ENCODE measurements at regions not wholly inside any gene's neighbourhood (a gene's known extent, or its start where the extent isn't known, plus 50 kb on each side); places are given as distances from the start of the nearest gene placed in this dataset.

GRCh38 chr13:112254061-112254818, 121.9 kb upstream of the SPACA7 start:
- Histone ChIP-seq H3K9me3 (peaks cover 0 to 4% of the 10 kb centered on the region in 2 donors), H3K36me3 (no peaks in the 10 kb centered on the region), H3K4me3 (no peak overlapping the region), H3K4me1 (no peaks in the 10 kb centered on the region), H3K27me3 (peaks cover 0 to 39% of the 10 kb centered on the region in 2 donors), H3K27ac (no peak overlapping the region)
- intact Hi-C loops (cut with DNase I; ENCODE audit: low total_unique reads): no loop called here
- TF ChIP-seq CTCF (IDR thresholded peaks at IDR 0.05): no peak
- TF ChIP-seq POLR2A (IDR thresholded peaks at IDR 0.05): no peak
- no peak for TF ChIP-seq POLR2AphosphoS5 (IDR thresholded peaks at IDR 0.05)
- no peak for DNase-seq (ENCODE audit: low spot score in 2 of 2)

- H3K27me3 ChIP-seq: peaks cover 0 to 39% of the 10 kb centered on the region in 2 donors
- TF ChIP-seq POLR2A (IDR thresholded peaks at IDR 0.05): no peak
- no peak for TF ChIP-seq POLR2AphosphoS5 (IDR thresholded peaks at IDR 0.05)
- TF ChIP-seq CTCF (IDR thresholded peaks at IDR 0.05): no peak
- intact Hi-C loops (cut with DNase I; ENCODE audit: low total_unique reads): no loop called here
- H3K4me3 ChIP-seq: no peak overlapping the region
- no peak overlapping the region for H3K27ac ChIP-seq
- peaks cover 0 to 4% of the 10 kb centered on the region in 2 donors for H3K9me3 ChIP-seq
- no peaks in the 10 kb centered on the region for H3K36me3 ChIP-seq
- no peak for DNase-seq (ENCODE audit: low spot score in 2 of 2)
- no peaks in the 10 kb centered on the region for H3K4me1 ChIP-seq
These were observed 121.3 kb upstream of the SPACA7 start for GRCh38 chr13:112254900-112255299.

GRCh38 chr13:112255550-112256120, 120.5 kb upstream of the SPACA7 start:
- H3K4me1 ChIP-seq: no peaks in the 10 kb centered on the region
- no peaks in the 10 kb centered on the region for H3K36me3 ChIP-seq
- DNase-seq (ENCODE audit: low spot score in 2 of 2): no peak
- intact Hi-C loops (cut with DNase I; ENCODE audit: low total_unique reads): no loop called here
- no peak overlapping the region for H3K4me3 ChIP-seq
- no peak overlapping the region for H3K27ac ChIP-seq
- no peak for TF ChIP-seq POLR2AphosphoS5 (IDR thresholded peaks at IDR 0.05)
- peaks cover 0 to 4% of the 10 kb centered on the region in 2 donors for H3K9me3 ChIP-seq
- H3K27me3 ChIP-seq: peaks cover 0 to 35% of the 10 kb centered on the region in 2 donors

- TF ChIP-seq POLR2A (IDR thresholded peaks at IDR 0.05) (no peak), POLR2AphosphoS5 (IDR thresholded peaks at IDR 0.05) (no peak), CTCF (IDR thresholded peaks at IDR 0.05) (no peak)
- intact Hi-C loops (cut with DNase I; ENCODE audit: low total_unique reads): no loop called here
- Histone ChIP-seq H3K4me3 (no peak overlapping the region), H3K36me3 (no peaks in the 10 kb centered on the region), H3K4me1 (no peaks in the 10 kb centered on the region), H3K27me3 (peaks cover 0 to 22% of the 10 kb centered on the region in 2 donors), H3K27ac (no peak overlapping the region), H3K9me3 (peaks cover 0 to 5% of the 10 kb centered on the region in 2 donors)
- no peak for DNase-seq (ENCODE audit: low spot score in 2 of 2)
These were observed 119.2 kb upstream of the SPACA7 start for GRCh38 chr13:112256716-112257494.

GRCh38 chr13:112259511-112259910, 116.6 kb upstream of the SPACA7 start:
- Histone ChIP-seq H3K4me3 (no peak overlapping the region), H3K9me3 (peaks cover 0 to 11% of the 10 kb centered on the region in 2 donors), H3K36me3 (no peaks in the 10 kb centered on the region), H3K27ac (no peak overlapping the region), H3K27me3 (peaks cover 0 to 4% of the 10 kb centered on the region in 2 donors), H3K4me1 (no peaks in the 10 kb centered on the region)
- intact Hi-C loops (cut with DNase I; ENCODE audit: low total_unique reads): no loop called here
- TF ChIP-seq CTCF (IDR thresholded peaks at IDR 0.05): no peak
- DNase-seq (ENCODE audit: low spot score in 2 of 2): no peak
